Calu3 (cell line): ENCODE measurements at regions not wholly inside any gene's neighbourhood (a gene's known extent, or its start where the extent isn't known, plus 50 kb on each side); places are given as distances from the start of the nearest gene placed in this dataset.

Source experiments
- BruUV-seq: library from RNA; stranded (reverse); fragments of 400-500 nt; replicated peaks from 2 replicates; lab custom pipeline; 2021; lab: Mats Ljungman, UMichigan
- CTCF ChIA-PET: fragments of 300-600 bp; sonication (Branson Sonifier 250); formaldehyde crosslinking; loops from one replicate; lab custom pipeline; 2022; ENCODE audit warnings: antibody characterized with exemption; lab: Charles Lee
- DNase-seq: peaks from one replicate; pipeline ENCODE4 v3.0.0; 2022
- H3K27ac Mint-ChIP-seq: one replicate; pipeline ENCODE4 v1.8.0; 2022; ENCODE audit warnings: mixed read lengths; ENCODE audit not compliant: unreplicated experiment
- H3K27me3 Mint-ChIP-seq: one replicate; pipeline ENCODE4 v1.8.0; 2022; ENCODE audit warnings: mixed read lengths; ENCODE audit not compliant: unreplicated experiment
- H3K36me3 Mint-ChIP-seq: one replicate; pipeline ENCODE4 v1.8.0; 2022; ENCODE audit warnings: mild to moderate bottlenecking, moderate library complexity, mixed read lengths; ENCODE audit not compliant: insufficient read depth, unreplicated experiment
- H3K4me1 Mint-ChIP-seq: one replicate; pipeline ENCODE4 v1.8.0; 2022; ENCODE audit warnings: mild to moderate bottlenecking, low read depth, mixed read lengths; ENCODE audit not compliant: unreplicated experiment
- H3K4me3 Mint-ChIP-seq: one replicate; pipeline ENCODE4 v1.8.0; 2022; ENCODE audit warnings: mild to moderate bottlenecking, low read depth, moderate library complexity, mixed read lengths; ENCODE audit not compliant: unreplicated experiment
- H3K9me3 Mint-ChIP-seq: one replicate; pipeline ENCODE4 v1.8.0; 2022; ENCODE audit warnings: low read depth, mixed read lengths; ENCODE audit not compliant: unreplicated experiment
- intact Hi-C: fragments of 100-400 bp; cut with micrococcal nuclease; formaldehyde crosslinking; loops from one replicate; pipeline ENCODE4 v1.10.0; 2022; ENCODE audit not compliant: unreplicated experiment
- TF ChIP-seq, protein P1 (sequence below): fragments of 200-600 bp; IDR thresholded peaks from one replicate; pipeline ENCODE4 v1.8.0; 2022; ENCODE audit warnings: antibody characterized with exemption; ENCODE audit not compliant: unreplicated experiment

DNA sequence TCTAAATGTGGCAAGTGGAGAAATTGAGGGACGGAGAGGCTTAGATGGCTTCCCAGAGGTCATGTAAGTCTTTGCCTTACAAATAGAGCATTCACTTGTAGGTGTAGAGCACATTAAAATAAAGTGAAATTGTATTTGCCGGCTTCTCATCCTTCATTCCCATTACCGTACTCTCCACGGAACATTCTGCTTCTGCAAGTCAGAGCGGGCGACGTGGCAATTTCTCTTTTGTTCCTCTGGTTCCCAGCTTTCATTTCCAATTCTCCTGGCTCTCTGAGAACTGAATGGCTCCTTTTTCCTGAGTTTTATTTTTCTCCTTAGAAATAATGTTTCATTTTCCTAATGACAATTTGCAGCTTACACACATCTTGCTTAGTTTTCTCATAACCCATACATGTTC lies 51.3 kb upstream of the PFKP start:
- H3K36me3 Mint-ChIP-seq: no peaks in the 10 kb centered on the region
- intact Hi-C loops: no loop called here
- CTCF ChIA-PET: no interaction called here
- H3K4me1 Mint-ChIP-seq: no peaks in the 10 kb centered on the region
- no peak for DNase-seq
- no peak overlapping the region for H3K4me3 Mint-ChIP-seq
- TF ChIP-seq, protein P1, sequence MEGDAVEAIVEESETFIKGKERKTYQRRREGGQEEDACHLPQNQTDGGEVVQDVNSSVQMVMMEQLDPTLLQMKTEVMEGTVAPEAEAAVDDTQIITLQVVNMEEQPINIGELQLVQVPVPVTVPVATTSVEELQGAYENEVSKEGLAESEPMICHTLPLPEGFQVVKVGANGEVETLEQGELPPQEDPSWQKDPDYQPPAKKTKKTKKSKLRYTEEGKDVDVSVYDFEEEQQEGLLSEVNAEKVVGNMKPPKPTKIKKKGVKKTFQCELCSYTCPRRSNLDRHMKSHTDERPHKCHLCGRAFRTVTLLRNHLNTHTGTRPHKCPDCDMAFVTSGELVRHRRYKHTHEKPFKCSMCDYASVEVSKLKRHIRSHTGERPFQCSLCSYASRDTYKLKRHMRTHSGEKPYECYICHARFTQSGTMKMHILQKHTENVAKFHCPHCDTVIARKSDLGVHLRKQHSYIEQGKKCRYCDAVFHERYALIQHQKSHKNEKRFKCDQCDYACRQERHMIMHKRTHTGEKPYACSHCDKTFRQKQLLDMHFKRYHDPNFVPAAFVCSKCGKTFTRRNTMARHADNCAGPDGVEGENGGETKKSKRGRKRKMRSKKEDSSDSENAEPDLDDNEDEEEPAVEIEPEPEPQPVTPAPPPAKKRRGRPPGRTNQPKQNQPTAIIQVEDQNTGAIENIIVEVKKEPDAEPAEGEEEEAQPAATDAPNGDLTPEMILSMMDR: no peak
- H3K27ac Mint-ChIP-seq: no peak overlapping the region
- H3K9me3 Mint-ChIP-seq: peaks cover 8% of the 10 kb centered on the region
- H3K27me3 Mint-ChIP-seq: peaks cover 74% of the 10 kb centered on the region
- BruUV-seq: no TSS peak

- intact Hi-C loops: no loop called here
- TF ChIP-seq, protein P1: no peak
- no TSS peak for BruUV-seq
- Mint-ChIP-seq H3K27ac (no peak overlapping the region), H3K4me1 (no peaks in the 10 kb centered on the region), H3K9me3 (peaks cover 8% of the 10 kb centered on the region), H3K27me3 (peaks cover 73% of the 10 kb centered on the region), H3K4me3 (no peak overlapping the region), H3K36me3 (no peaks in the 10 kb centered on the region)
- CTCF ChIA-PET: no interaction called here
- DNase-seq: no peak
Observed at GRCh38 chr10:3014968-3015367, 52.4 kb upstream of the PFKP start.

DNA sequence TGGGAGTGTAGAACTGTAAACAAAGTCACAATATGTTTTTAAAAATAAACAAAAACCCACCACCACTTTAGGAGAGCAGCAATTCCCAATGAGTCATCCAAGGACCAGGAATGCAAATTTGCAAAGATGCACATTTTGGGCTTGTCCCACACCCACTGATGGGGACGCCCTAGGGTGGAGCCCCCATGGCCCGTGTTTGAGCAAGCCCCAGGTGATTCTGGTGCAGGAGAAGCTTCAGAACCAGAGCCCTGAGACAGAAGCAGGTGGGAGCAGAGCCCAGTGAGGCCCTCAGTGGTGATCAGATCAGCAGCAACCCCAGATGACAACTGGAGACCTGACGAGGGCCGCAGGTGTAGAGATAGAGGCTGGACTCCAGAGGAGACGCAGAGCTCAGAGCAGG lies 55.1 kb upstream of the PFKP start:
- H3K27me3 Mint-ChIP-seq: peaks cover 88% of the 10 kb centered on the region
- H3K4me1 Mint-ChIP-seq: peaks cover 7% of the 10 kb centered on the region
- H3K27ac Mint-ChIP-seq: no peak overlapping the region
- H3K9me3 Mint-ChIP-seq: peaks cover 8% of the 10 kb centered on the region
- TF ChIP-seq, protein P1: no peak
- intact Hi-C loops: no loop called here
- H3K36me3 Mint-ChIP-seq: no peaks in the 10 kb centered on the region
- BruUV-seq: no TSS peak
- CTCF ChIA-PET: no interaction called here
- H3K4me3 Mint-ChIP-seq: no peak overlapping the region
- no peak for DNase-seq

- Mint-ChIP-seq H3K4me3 (no peak overlapping the region), H3K27me3 (peaks cover 93% of the 10 kb centered on the region), H3K36me3 (no peaks in the 10 kb centered on the region), H3K27ac (no peak overlapping the region), H3K9me3 (peaks cover 8% of the 10 kb centered on the region), H3K4me1 (peaks cover 7% of the 10 kb centered on the region)
- CTCF ChIA-PET: no interaction called here
- BruUV-seq: no TSS peak
- intact Hi-C loops: no loop called here
- TF ChIP-seq, protein P1: no peak
- no peak for DNase-seq
Observed at GRCh38 chr10:3010816-3011460, 56.4 kb upstream of the PFKP start.
